Ishikawa (cell line): ENCODE measurements at regions not wholly inside any gene's neighbourhood (a gene's known extent, or its start where the extent isn't known, plus 50 kb on each side); places are given as distances from the start of the nearest gene placed in this dataset.

ENCODE experiments used
- CEBPB ChIP-seq: IDR thresholded peaks from 2 replicates; pipeline ENCODE4 v1.6.1; 2012
- CREB1 ChIP-seq: IDR thresholded peaks from 2 replicates; pipeline ENCODE4 v1.6.1; 2012; ENCODE audit warnings: low read depth
- EGR1 ChIP-seq: IDR thresholded peaks from 2 replicates; pipeline ENCODE4 v1.6.1; 2012
- EP300 ChIP-seq: IDR thresholded peaks from 2 replicates; pipeline ENCODE4 v1.6.1; 2012; ENCODE audit warnings: borderline replicate concordance
- FOXM1 ChIP-seq: IDR thresholded peaks from 2 replicates; pipeline ENCODE4 v1.6.1; 2012; ENCODE audit warnings: low read depth, borderline replicate concordance
- NFIC ChIP-seq: IDR thresholded peaks from 2 replicates; pipeline ENCODE4 v1.6.1; 2012
- RAD21 ChIP-seq: IDR thresholded peaks from 2 replicates; pipeline ENCODE4 v1.6.1; 2012; ENCODE audit warnings: low read depth
- REST ChIP-seq: IDR thresholded peaks from 2 replicates; pipeline ENCODE4 v1.6.1; 2012; ENCODE audit warnings: low read depth, mild to moderate bottlenecking
- TAF1 ChIP-seq: IDR thresholded peaks from 2 replicates; pipeline ENCODE4 v1.6.1; 2012; ENCODE audit warnings: low read depth, mild to moderate bottlenecking
- TCF12 ChIP-seq: IDR thresholded peaks from 2 replicates; pipeline ENCODE4 v1.6.1; 2012; ENCODE audit warnings: low read depth
- TEAD4 ChIP-seq: IDR thresholded peaks from 2 replicates; pipeline ENCODE4 v1.6.1; 2012
- YY1 ChIP-seq: IDR thresholded peaks from 2 replicates; pipeline ENCODE4 v1.6.1; 2012; ENCODE audit warnings: low read depth
- ZBTB7A ChIP-seq: IDR thresholded peaks from 2 replicates; pipeline ENCODE4 v1.6.1; 2012; ENCODE audit warnings: low read depth
- TF ChIP-seq, protein P1 (sequence below): IDR thresholded peaks from 2 replicates; pipeline ENCODE4 v1.6.1; 2012
- TF ChIP-seq, protein P2 (sequence below): IDR thresholded peaks from 2 replicates; pipeline ENCODE4 v1.6.1; 2012

- TF ChIP-seq CREB1 (no peak), REST (no peak), FOXM1 (no peak), TEAD4 (no peak), TAF1 (no peak), EGR1 (no peak), ZBTB7A (no peak), RAD21 (no peak), EP300 (no peak), YY1 (no peak), NFIC (no peak)
- TF ChIP-seq, protein P1, sequence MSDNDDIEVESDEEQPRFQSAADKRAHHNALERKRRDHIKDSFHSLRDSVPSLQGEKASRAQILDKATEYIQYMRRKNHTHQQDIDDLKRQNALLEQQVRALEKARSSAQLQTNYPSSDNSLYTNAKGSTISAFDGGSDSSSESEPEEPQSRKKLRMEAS, result no peak
- TF ChIP-seq, protein P2, sequence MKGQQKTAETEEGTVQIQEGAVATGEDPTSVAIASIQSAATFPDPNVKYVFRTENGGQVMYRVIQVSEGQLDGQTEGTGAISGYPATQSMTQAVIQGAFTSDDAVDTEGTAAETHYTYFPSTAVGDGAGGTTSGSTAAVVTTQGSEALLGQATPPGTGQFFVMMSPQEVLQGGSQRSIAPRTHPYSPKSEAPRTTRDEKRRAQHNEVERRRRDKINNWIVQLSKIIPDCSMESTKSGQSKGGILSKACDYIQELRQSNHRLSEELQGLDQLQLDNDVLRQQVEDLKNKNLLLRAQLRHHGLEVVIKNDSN, result no peak
These were observed 80.4 kb upstream of the CLEC14A start for GRCh38 chr14:38336298-38336697.

- TF ChIP-seq ZBTB7A (no peak), TEAD4 (no peak), EGR1 (no peak), CEBPB (no peak), TAF1 (no peak), TCF12 (no peak), EP300 (no peak), NFIC (no peak), CREB1 (no peak)
These were observed 74.4 kb upstream of the CLEC14A start for GRCh38 chr14:38330275-38330674.

DNA sequence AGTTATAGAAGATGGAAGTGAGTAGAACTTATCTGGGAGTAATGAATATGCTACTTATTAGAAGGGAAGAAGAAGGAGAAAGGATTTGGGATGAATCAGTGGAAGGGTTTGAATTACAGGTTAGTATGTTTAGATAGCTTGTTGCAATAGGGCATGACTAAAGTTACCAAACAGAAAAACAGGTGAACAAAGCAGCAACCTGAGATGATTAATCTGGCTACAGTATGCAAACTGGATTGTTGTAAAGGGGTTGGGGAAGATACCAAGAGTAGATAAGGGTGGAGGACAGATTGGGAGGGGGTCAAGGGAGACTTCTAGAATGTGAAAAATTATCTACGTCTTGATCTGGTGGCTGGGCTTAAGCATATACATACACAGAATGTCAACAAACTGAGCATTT, 73.4 kb upstream of the CLEC14A start:
- TF ChIP-seq TEAD4 (no peak), RAD21 (no peak), FOXM1 (no peak), NFIC (no peak)

GRCh38 chr14:38316922-38317321, 61.0 kb upstream of the CLEC14A start:
- no peak for TF ChIP-seq EGR1
- no peak for TF ChIP-seq ZBTB7A

DNA sequence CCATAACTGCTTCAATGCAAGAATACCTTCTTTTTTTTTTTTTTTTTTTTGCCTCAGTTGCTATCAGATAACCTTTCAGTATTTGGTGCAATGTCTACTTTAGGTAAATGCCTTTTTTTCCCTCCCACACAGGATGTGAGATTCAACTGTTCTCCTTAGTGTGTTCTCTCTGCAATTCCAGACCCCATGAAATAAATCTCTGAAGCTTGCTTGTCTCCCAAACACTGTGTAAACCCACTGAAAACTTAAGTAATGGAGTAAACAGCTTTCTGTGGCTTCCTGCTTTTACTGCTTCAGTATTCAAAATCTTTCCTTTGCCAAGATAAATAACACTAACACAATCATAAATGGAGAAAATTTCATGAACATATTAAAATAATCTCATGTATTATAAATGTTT, 55.8 kb upstream of the CLEC14A start:
- TF ChIP-seq FOXM1, result no peak
- no peak for TF ChIP-seq ZBTB7A
- TF ChIP-seq, protein P2, result no peak
- no peak for TF ChIP-seq TEAD4

DNA sequence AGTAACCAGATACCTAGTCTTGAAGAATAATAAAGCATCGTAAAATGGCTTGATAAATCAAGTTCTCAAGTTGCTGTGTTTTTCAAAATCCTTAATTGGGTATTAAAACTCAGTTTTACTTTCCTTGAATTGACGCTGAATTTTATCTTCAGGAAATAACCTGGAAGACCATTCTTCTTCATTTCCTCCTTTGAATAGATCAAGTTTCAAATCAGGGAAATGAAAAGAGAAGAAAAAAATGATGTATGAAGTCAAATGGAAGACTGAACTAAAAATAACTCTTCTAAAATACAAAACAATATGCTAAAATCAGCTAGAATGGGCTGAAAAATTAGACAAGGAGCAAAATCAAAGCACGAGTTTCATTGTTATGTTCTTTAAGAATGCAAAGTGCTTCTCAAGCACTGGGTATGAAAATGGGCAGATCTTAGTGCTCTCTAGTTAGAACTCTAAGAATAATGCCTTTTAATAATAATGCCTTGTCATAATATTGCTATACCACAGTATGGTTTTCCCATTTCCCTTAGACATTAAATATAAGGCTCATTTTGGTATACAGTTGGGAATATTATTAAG, 54.6 kb upstream of the CLEC14A start:
- no peak for TF ChIP-seq TAF1
- TF ChIP-seq TCF12, result no peak
- TF ChIP-seq RAD21, result no peak
- no peak for TF ChIP-seq TEAD4
- no peak for TF ChIP-seq CEBPB
- no peak for TF ChIP-seq FOXM1
- no peak for TF ChIP-seq EP300
- TF ChIP-seq REST, result no peak
- no peak for TF ChIP-seq CREB1
- no peak for TF ChIP-seq YY1

- TF ChIP-seq TAF1, result no peak
- TF ChIP-seq TEAD4, result no peak
- TF ChIP-seq EGR1, result no peak
- TF ChIP-seq CEBPB, result no peak
- TF ChIP-seq, protein P1, result no peak
- TF ChIP-seq NFIC, result no peak
These were observed 53.8 kb upstream of the CLEC14A start for GRCh38 chr14:38309522-38310277.
